ENCODE measurements at regions not wholly inside any gene's neighbourhood (a gene's known extent, or its start where the extent isn't known, plus 50 kb on each side); places are given as distances from the start of the nearest gene placed in this dataset.

DNA sequence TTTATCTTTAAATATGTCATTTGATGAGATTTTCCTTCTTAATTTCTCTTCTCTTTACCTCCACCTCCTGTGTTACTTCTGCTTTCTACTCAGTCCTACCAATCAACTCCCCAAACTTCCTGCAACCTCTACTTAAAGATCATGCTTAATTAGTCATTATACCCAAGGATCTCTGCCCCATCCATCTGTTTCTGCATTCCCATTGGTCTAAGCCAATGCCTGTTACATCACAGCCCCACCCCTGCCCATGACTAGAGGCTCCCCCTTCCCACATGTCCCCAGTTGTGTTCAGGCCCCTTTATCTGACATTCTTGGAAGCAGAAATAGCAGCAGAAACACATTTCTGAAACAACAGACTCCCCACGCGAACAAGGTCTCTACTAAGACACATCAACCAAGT is 319.1 kb upstream of the NFE2L3 start:
- TF ChIP-seq, protein P1, sequence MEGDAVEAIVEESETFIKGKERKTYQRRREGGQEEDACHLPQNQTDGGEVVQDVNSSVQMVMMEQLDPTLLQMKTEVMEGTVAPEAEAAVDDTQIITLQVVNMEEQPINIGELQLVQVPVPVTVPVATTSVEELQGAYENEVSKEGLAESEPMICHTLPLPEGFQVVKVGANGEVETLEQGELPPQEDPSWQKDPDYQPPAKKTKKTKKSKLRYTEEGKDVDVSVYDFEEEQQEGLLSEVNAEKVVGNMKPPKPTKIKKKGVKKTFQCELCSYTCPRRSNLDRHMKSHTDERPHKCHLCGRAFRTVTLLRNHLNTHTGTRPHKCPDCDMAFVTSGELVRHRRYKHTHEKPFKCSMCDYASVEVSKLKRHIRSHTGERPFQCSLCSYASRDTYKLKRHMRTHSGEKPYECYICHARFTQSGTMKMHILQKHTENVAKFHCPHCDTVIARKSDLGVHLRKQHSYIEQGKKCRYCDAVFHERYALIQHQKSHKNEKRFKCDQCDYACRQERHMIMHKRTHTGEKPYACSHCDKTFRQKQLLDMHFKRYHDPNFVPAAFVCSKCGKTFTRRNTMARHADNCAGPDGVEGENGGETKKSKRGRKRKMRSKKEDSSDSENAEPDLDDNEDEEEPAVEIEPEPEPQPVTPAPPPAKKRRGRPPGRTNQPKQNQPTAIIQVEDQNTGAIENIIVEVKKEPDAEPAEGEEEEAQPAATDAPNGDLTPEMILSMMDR (IDR thresholded peaks at IDR 0.05; ENCODE audit: low read length, missing control alignments): no peak
- no peak for DNase-seq (ENCODE audit: low read depth)
- H3K4me3 ChIP-seq (replicated peaks; ENCODE audit: low read depth, low read length): no peak overlapping the region

DNA sequence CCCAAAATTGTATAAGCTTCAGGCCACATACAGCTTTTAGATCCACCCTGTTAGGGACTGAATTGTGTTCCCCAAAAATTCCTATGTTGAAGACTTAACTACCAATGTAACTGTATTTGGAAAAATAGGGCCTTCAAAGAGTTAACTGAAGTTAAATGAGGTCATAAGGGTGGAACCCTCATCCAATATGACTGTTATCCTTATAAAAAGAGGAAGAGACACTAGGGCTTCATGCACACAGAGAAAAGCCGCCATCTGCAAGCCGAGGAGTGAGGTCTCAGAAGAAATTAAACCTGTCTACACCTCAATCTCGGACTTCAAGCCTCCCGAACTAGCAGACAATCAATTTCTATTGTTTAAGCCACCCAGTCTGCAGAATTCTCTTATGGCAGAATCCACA is 317.9 kb upstream of the NFE2L3 start:
- TF ChIP-seq, protein P1 (IDR thresholded peaks at IDR 0.05; ENCODE audit: low read length, missing control alignments): no peak
- no peak overlapping the region for H3K4me3 ChIP-seq (replicated peaks; ENCODE audit: low read depth, low read length)
- DNase-seq (ENCODE audit: low read depth): no peak

DNA sequence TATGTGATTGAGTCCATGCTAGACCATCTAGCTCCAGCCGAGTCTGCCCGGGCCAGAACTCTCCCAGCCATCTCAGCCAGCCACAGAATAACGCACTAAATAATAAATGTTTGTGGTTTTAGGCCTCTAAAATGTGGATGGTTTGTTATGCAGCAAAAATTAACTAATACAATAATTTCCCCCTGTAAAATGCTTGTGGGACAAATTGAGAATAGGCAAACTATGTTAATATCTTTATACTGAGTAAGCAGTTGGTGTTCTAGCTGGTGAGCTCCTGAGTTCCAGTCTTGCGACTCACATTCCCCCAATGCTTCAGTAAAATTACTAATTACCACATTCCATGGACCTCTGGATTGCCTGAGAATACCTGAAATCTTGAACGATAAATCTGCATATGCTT is 316.8 kb upstream of the NFE2L3 start:
- TF ChIP-seq, protein P1 (IDR thresholded peaks at IDR 0.05; ENCODE audit: low read length, missing control alignments): no peak
- no peak overlapping the region for H3K4me3 ChIP-seq (replicated peaks; ENCODE audit: low read depth, low read length)
- no peak for DNase-seq (ENCODE audit: low read depth)

DNA sequence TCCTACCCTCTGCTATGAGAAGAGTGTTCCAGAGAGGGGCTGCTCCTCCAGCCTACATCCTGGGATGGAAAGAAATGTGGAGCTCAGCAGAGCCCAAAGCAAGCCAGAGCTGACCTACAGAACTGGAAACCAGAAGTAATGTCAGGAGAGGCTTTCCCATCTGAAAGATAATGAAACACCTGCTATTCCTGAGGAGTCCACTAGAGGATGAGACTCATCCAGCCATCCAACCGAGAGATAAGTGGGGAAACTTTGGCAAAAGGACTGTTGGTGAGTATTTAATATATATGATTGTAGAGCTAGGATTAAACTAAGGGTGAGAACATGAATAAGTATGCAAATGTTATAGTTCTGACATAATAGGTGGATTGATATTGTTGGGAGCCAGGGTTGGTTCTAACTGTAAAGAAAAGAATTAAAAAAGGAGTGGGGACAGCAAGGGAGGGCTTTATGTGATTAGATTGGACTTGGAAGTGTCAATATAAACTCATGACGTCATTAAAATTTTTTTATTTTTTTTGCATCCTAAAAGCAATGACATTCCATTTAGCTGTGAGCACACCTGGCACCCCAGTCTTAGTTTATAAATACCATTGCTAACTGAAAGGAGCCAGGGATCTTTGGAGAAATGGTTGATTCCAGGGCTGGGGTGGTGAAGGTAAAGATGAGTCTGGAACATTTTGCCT is 312.8 kb upstream of the NFE2L3 start:
- TF ChIP-seq, protein P1 (IDR thresholded peaks at IDR 0.05; ENCODE audit: low read length, missing control alignments): peak; percentile 37
- no peak overlapping the region for H3K4me3 ChIP-seq (replicated peaks; ENCODE audit: low read depth, low read length)
- DNase-seq (ENCODE audit: low read depth): no peak

DNA sequence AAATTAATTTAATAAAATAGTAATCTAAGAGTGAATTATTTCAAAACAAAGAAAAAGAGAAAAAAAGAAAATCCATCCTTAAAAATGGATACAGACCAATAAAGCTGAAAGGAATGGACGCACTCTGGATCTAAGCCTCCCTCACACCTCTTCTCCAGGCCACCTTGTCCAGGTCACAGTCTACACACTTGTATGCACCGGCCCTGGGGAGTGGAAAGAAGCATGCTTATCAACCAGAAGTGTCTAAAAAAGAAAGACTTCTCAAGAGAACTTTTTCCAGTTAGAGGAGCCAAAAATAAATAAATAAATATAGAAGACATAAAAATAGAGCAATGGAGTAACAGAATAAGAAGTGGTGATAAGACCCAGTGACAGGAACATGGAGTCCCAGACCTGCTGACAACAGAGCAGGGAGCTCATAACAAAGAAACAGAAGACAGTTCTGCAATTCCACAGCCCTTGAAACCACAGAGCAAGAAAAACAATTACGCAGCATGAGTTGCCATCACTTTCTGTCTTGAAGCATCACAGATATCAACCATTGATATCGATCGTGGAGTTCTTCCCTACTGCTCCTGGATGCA is 311.7 kb upstream of the NFE2L3 start:
- DNase-seq (ENCODE audit: low read depth): no peak
- TF ChIP-seq, protein P1 (IDR thresholded peaks at IDR 0.05; ENCODE audit: low read length, missing control alignments): no peak
- H3K4me3 ChIP-seq (replicated peaks; ENCODE audit: low read depth, low read length): no peak overlapping the region

DNA sequence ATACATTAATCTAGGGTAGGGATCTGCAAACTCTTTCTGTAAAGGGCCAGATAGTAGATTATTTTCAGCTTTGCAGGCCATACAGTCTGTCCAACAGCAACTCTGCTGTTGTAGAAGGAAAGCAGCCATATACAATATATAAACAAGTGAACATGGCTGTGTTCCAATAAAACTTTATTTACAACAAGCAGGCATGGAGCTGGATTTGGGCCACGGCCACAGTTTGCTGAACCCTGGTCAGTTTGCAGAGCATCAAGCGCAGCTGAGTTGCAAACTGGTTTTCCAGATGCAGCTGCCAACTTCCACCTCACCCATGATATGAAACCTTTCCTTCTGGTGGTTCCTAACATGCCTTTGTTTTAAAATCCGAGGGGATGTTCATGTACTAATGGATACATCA is 310.4 kb upstream of the NFE2L3 start:
- no peak overlapping the region for H3K4me3 ChIP-seq (replicated peaks; ENCODE audit: low read depth, low read length)
- TF ChIP-seq, protein P1 (IDR thresholded peaks at IDR 0.05; ENCODE audit: low read length, missing control alignments): no peak
- DNase-seq (ENCODE audit: low read depth): no peak
